ENCODE measurements at regions not wholly inside any gene's neighbourhood (a gene's known extent, or its start where the extent isn't known, plus 50 kb on each side); places are given as distances from the start of the nearest gene placed in this dataset.
"Not testable (repeated sequence)": the region's sequence is repeated elsewhere in the genome, so short reads cannot be mapped to it uniquely, and the experiment has no call there.

DNA sequence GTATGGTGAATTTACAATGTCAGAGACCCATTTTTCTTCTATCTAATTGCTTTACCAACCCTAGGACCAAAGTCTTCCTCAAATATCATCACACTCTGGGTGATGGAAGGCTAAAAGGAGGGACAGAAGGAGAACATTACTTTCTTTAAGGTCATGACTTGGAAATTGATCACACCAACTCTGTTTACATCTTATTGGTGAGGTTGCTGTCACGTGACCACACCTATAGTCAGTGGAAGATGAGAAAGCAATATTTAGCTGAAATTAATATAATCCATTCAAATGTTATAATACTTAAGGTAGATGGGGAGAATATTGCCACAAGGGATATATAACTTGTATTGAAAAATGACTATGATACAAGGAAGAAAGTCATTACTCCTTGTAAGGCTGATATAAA lies 183.6 kb upstream of the SMIM30 start:
- no peak for DNase-seq (ENCODE audit: low read depth)

DNA sequence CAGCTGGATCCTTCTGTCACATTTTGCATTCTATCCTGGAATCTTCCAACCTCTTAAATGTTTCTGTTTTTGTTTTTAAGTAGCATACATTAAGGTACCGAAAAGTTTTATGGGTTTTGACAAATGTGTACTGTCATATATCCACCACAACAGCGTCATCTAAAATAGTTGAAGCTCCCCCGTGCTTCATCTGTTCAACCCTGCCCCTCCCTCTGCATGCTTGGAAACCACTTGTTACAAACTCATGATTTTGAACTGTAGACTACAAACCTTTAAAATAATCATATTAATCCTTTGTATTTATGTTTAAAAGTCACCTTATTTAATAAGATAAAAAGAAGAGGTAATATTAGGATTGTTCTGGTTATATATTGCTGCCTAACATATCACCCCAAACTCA lies 182.8 kb upstream of the SMIM30 start:
- DNase-seq (ENCODE audit: low read depth), result no peak

GRCh38 chr7:113299748-113300147 lies 181.4 kb upstream of the SMIM30 start:
- DNase-seq (ENCODE audit: low read depth), result no peak

GRCh38 chr7:113298501-113298900 lies 180.1 kb upstream of the SMIM30 start:
- no peak for DNase-seq (ENCODE audit: low read depth)

DNA sequence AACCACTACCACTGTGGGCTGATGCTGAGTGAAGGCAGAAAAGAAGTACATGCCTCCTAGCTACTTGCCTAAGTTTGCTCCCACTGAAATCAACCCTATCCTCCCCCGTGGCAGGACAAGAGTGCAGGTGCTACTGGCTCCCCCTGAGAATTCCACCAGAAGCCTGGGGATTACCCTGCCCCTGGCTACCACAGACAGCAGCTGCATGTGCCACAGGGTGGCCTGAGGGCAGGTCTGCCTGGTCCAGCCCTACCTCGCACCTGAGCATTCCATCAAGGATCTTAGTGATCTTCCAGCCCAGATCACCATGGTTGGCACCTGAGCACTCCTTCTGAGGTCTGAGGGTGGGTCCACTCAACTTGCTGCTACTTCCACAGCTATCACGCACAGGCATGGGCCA lies 176.4 kb upstream of the SMIM30 start:
- DNase-seq (ENCODE audit: low read depth), result no peak

GRCh38 chr7:113292105-113292504 lies 173.8 kb upstream of the SMIM30 start:
- DNase-seq (ENCODE audit: low read depth), result no peak

DNA sequence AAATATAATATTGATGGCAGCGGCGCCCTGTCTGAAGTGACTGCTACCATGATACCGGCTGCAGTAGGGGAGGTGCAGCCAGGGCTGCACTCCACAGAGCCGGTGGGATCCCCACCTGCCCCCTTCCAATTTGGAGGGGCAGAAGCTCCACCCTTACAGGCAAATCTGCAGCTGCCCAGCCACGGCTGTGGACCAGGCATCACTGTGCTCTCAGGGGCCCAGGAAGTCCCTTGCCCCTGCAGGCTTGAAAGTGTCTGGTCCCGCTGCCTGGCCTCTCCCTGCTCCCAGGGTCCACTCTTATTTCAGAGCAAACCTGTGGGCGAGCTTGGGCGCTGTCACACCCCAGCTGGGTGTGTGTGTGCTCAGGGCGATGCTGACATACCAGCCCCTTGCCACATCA lies 172.7 kb upstream of the SMIM30 start:
- DNase-seq (ENCODE audit: low read depth), result no peak

GRCh38 chr7:113289140-113289740 lies 170.9 kb upstream of the SMIM30 start:
- no peak for DNase-seq (ENCODE audit: low read depth)

- no peak for DNase-seq (ENCODE audit: low read depth)
These were observed 167.1 kb upstream of the SMIM30 start for GRCh38 chr7:113285411-113285810.

GRCh38 chr7:113283861-113284260 lies 165.5 kb upstream of the SMIM30 start:
- DNase-seq (ENCODE audit: low read depth), result no peak

DNA sequence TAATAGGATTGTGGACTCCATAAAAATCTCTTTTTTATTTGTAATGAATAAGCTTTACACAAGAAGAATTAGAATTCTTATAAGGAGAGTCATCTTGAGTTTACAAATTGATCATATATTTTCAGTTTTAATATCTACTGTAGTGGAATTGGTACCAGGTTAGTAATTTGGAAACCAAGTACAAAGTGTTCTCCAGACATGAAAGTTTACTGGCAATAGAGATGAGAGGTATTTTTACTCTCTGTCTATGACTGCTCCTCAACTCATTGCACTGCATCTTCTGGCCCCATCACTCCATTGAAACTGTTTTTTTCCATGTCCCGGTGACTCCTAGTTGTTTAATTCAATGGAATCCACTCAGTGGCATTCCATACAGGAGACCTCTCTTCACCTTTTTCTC lies 164.5 kb upstream of the SMIM30 start:
- no peak for DNase-seq (ENCODE audit: low read depth)

- no peak for DNase-seq (ENCODE audit: low read depth)
These were observed 162.9 kb upstream of the SMIM30 start for GRCh38 chr7:113281223-113281622.

DNA sequence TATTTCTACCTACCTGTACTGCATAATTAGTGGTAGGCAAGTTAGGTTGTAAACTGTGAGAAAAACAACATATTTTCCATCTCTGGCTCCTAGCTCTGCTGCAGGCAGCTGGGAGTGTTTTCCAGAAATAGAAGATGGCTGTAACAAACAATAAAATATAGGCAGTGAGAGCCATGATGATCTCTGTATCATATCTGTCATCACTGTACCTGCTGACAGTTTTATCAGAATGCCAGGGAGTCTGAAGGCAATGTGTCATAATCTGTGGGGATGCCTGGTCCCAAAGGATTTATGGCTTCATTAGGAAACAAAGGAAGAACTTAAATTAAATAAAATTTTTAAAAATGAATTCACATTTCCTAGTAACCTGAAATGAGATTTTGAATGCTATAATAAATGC lies 160.9 kb upstream of the SMIM30 start:
- no peak for DNase-seq (ENCODE audit: low read depth)

DNA sequence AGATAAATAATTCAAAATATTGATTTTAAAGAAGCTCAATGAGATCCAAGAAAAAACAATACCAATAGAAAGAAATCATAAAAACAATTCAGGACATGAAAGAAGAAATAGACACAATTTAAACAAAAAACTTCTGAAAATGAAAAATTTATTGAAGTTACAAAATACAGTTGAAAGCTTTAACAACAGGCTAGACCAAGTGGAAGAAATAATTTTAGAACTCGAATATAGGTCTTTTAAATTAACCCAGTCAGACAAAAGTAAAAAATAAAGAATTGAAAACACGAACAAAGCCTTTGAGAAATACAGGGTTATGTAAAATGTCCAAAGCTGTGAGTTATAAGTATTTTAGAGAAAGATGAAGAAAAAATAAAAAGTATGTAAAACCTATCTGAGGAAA lies 152.4 kb upstream of the SMIM30 start:
- DNase-seq (ENCODE audit: low read depth), result no peak

- DNase-seq (ENCODE audit: low read depth), result not testable (repeated sequence)
These were observed 151.2 kb upstream of the SMIM30 start for GRCh38 chr7:113269592-113269991.

- no peak for DNase-seq (ENCODE audit: low read depth)
These were observed 150.4 kb upstream of the SMIM30 start for GRCh38 chr7:113268757-113269156.

GRCh38 chr7:113267885-113268284 lies 149.5 kb upstream of the SMIM30 start:
- no peak for DNase-seq (ENCODE audit: low read depth)

GRCh38 chr7:113267271-113267670 lies 148.9 kb upstream of the SMIM30 start:
- no peak for DNase-seq (ENCODE audit: low read depth)

GRCh38 chr7:113263749-113264148 lies 145.4 kb upstream of the SMIM30 start:
- DNase-seq (ENCODE audit: low read depth), result no peak

GRCh38 chr7:113263215-113263742 lies 144.9 kb upstream of the SMIM30 start:
- DNase-seq (ENCODE audit: low read depth), result not testable (repeated sequence)

DNA sequence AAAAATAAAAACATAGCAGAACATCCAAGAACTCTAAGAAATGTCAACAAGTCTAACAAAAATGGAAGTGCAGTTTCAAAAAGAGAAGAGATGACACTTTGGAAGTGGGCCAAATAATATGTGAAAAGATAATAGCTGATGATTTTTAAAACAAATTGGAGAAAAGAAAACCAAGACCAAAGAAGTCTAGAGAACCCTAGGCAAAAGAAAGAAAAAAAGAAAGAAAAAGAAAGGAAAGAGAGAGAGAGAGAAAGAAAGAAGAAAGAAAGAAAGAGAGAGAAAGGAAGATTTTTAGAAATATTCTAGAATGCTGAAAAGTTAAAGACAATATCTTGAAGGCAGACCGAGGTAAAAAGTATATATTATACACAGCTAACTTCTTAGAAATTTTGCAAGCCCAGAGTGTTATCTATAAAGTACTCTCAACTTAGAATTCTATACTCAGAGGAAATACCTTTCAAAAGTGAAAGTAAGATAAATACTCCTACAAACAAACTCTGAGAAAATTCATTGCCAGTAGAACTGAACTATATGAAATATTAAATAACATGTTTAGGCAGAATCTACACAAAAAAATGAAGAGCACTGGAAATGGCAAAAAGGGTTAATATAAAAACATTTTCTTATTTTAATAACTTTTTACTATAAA lies 138.7 kb upstream of the SMIM30 start:
- DNase-seq (ENCODE audit: low read depth), result no peak

- DNase-seq (ENCODE audit: low read depth), result no peak
These were observed 128.8 kb upstream of the SMIM30 start for GRCh38 chr7:113247198-113247597.

DNA sequence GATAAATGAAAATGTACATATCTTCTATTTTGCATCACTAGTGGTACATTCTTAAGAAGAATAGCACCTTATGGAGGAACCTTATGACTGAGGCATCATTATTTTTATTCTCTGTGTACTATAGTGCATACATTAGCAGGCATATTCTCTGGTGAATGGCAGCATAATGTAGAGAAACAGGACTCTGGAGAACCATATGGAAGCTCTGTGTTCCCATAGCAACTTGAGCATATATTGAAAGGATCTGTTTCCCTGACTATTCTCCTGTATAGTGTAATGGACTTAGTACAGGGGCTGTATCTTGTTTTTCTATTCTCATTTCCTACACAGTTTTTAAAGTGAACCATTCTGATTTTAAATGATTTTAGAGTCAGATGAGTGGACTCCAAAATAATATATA lies 128.4 kb upstream of the SMIM30 start:
- DNase-seq (ENCODE audit: low read depth), result no peak

- no peak for DNase-seq (ENCODE audit: low read depth)
These were observed 114.5 kb upstream of the SMIM30 start for GRCh38 chr7:113232885-113233284.

Measured in activated gamma-delta T cell treated with anti-CD3 and anti-CD28 coated beads, Interleukin-2, amount 50 U/mL, for 16 hours (primary cell).